DOHH2 (cell line): ENCODE measurements at regions not wholly inside any gene's neighbourhood (a gene's known extent, or its start where the extent isn't known, plus 50 kb on each side); places are given as distances from the start of the nearest gene placed in this dataset.

Experiments used
- H3F3A ChIP-seq: fragments of 200-600 bp; sonication (generic), shearing (Covaris generic); 2 replicates; pipeline ENCODE4 v1.6.0; 2016; ENCODE audit warnings: antibody characterized with exemption, mild to moderate bottlenecking; ENCODE audit not compliant: control insufficient read depth, insufficient read depth
- H3K27ac ChIP-seq: fragments of 200-600 bp; sonication (generic); 2 replicates; pipeline ENCODE4 v1.5.1; 2014; ENCODE audit warnings: low read depth, mild to moderate bottlenecking, low read length, moderate library complexity
- H3K27me3 ChIP-seq: fragments of 200-600 bp; sonication (generic); 2 replicates; pipeline ENCODE4 v1.6.1; 2014; ENCODE audit warnings: mild to moderate bottlenecking, low read length, mixed read lengths; ENCODE audit not compliant: control insufficient read depth
- H3K36me3 ChIP-seq: fragments of 200-600 bp; sonication (generic); 2 replicates; pipeline ENCODE4 v1.6.1; 2014; ENCODE audit warnings: mild to moderate bottlenecking, low read length, moderate library complexity, mixed read lengths; ENCODE audit not compliant: control insufficient read depth
- H3K4me1 ChIP-seq: fragments of 200-600 bp; sonication (generic); 2 replicates; pipeline ENCODE4 v1.6.1; 2014; ENCODE audit warnings: mild to moderate bottlenecking, low read length, mixed read lengths; ENCODE audit not compliant: control insufficient read depth
- H3K4me2 ChIP-seq: fragments of 200-600 bp; sonication (generic); 2 replicates; pipeline ENCODE4 v1.6.0; 2014; ENCODE audit warnings: mild to moderate bottlenecking, low read length, moderate library complexity
- H3K4me3 ChIP-seq: fragments of 200-600 bp; sonication (generic); 2 replicates; pipeline ENCODE4 v1.5.1; 2014; ENCODE audit warnings: mild to moderate bottlenecking, low read length, mixed read lengths
- H3K79me2 ChIP-seq: fragments of 200-600 bp; sonication (generic); 2 replicates; pipeline ENCODE4 v1.6.1; 2014; ENCODE audit warnings: mild to moderate bottlenecking, low read length, mixed read lengths; ENCODE audit not compliant: control insufficient read depth
- H3K9me2 ChIP-seq: fragments of 200-600 bp; sonication (generic); replicated peaks from 2 replicates; pipeline ENCODE4 v1.6.1; 2014; ENCODE audit warnings: mild to moderate bottlenecking, low read length, mixed read lengths; ENCODE audit not compliant: control insufficient read depth
- H3K9me3 ChIP-seq: fragments of 200-600 bp; sonication (generic); 2 replicates; pipeline ENCODE4 v1.6.1; 2014; ENCODE audit warnings: antibody characterized with exemption, low read length, mixed read lengths; ENCODE audit not compliant: control insufficient read depth, insufficient read depth
- H4K20me1 ChIP-seq: fragments of 200-600 bp; sonication (generic); 2 replicates; pipeline ENCODE4 v1.6.0; 2014; ENCODE audit warnings: low read depth, mild to moderate bottlenecking, antibody characterized with exemption, low read length, moderate library complexity; ENCODE audit not compliant: control insufficient read depth, insufficient read depth
- EZH2phosphoT487 ChIP-seq: fragments of 200-600 bp; sonication (generic); IDR thresholded peaks from 2 replicates; pipeline ENCODE4 v1.6.1; 2017; ENCODE audit warnings: borderline replicate concordance, mild to moderate bottlenecking, antibody characterized with exemption, low read length, moderate library complexity, mixed read lengths
- TF ChIP-seq, protein P1 (sequence below): fragments of 200-600 bp; sonication (generic); IDR thresholded peaks from one replicate; pipeline ENCODE4 v1.5.1; 2014; ENCODE audit warnings: antibody characterized with exemption, mild to moderate bottlenecking, low read depth, low read length; ENCODE audit not compliant: poor library complexity, severe bottlenecking

DNA sequence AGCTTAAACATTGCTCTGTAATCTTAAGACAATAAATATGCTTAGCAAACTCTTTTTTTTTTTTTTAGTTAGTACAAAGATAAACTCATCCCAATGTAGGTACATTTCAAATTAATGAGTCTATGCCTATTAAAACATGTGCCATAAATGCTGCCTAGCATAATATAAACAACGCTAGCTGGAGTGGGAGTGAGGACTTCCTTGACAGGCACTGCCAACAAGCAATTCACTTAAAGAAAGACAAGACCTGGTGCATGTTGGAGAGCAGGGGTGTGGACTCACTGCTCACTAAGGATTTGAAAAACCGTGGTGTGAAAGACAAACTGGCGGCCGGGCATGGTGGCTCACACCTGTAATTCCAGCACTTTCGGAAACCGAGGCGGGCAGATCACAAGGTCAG is 187.2 kb upstream of the RGS6 start:
- no peaks in the 10 kb centered on the region for H3K9me3 ChIP-seq
- no peaks in the 10 kb centered on the region for H3K4me1 ChIP-seq
- no peaks in the 10 kb centered on the region for H3F3A ChIP-seq
- 0 out of 2 replicates have a peak, but pooled peaks cover 5% of the 10 kb centered on the region for H3K27me3 ChIP-seq
- H3K9me2 ChIP-seq: no peaks in the 10 kb centered on the region
- H3K79me2 ChIP-seq: no peaks in the 10 kb centered on the region
- no peak overlapping the region for H3K4me3 ChIP-seq
- no peak overlapping the region for H3K27ac ChIP-seq
- no peak overlapping the region for H3K4me2 ChIP-seq
- H4K20me1 ChIP-seq: no peaks in the 10 kb centered on the region
- TF ChIP-seq, protein P1, sequence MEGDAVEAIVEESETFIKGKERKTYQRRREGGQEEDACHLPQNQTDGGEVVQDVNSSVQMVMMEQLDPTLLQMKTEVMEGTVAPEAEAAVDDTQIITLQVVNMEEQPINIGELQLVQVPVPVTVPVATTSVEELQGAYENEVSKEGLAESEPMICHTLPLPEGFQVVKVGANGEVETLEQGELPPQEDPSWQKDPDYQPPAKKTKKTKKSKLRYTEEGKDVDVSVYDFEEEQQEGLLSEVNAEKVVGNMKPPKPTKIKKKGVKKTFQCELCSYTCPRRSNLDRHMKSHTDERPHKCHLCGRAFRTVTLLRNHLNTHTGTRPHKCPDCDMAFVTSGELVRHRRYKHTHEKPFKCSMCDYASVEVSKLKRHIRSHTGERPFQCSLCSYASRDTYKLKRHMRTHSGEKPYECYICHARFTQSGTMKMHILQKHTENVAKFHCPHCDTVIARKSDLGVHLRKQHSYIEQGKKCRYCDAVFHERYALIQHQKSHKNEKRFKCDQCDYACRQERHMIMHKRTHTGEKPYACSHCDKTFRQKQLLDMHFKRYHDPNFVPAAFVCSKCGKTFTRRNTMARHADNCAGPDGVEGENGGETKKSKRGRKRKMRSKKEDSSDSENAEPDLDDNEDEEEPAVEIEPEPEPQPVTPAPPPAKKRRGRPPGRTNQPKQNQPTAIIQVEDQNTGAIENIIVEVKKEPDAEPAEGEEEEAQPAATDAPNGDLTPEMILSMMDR: no peak
- no peak for TF ChIP-seq EZH2phosphoT487
- H3K36me3 ChIP-seq: no peaks in the 10 kb centered on the region

DNA sequence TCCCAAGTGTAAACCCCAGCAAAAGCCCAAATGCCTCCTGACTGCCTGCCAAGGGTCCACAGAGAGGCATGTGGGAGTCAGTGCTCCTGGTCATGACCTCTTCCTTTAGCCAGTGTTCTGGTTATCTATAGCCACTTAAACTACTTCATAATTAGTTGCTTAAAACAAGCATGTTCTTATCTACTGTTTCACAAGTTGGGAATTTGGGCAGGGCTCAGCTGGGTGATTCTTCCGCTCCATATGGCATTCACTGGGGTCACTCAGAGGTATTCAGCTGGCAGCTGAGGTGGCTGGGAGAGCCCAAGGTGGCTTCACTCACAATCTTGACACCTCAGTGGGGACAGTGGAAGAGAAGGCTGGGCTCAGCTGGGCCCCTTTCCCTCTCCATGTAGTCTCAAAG is 184.0 kb upstream of the RGS6 start:
- H3K27ac ChIP-seq: no peak overlapping the region
- H3K27me3 ChIP-seq: 0 out of 2 replicates have a peak, but pooled peaks cover 5% of the 10 kb centered on the region
- H3K4me2 ChIP-seq: no peak overlapping the region
- no peak overlapping the region for H3K4me3 ChIP-seq
- H3F3A ChIP-seq: no peaks in the 10 kb centered on the region
- no peak for TF ChIP-seq EZH2phosphoT487
- TF ChIP-seq, protein P1: no peak
- H4K20me1 ChIP-seq: no peaks in the 10 kb centered on the region
- peaks cover 4% of the 10 kb centered on the region for H3K4me1 ChIP-seq
- no peaks in the 10 kb centered on the region for H3K9me2 ChIP-seq
- H3K9me3 ChIP-seq: no peaks in the 10 kb centered on the region
- no peaks in the 10 kb centered on the region for H3K36me3 ChIP-seq
- H3K79me2 ChIP-seq: no peaks in the 10 kb centered on the region

DNA sequence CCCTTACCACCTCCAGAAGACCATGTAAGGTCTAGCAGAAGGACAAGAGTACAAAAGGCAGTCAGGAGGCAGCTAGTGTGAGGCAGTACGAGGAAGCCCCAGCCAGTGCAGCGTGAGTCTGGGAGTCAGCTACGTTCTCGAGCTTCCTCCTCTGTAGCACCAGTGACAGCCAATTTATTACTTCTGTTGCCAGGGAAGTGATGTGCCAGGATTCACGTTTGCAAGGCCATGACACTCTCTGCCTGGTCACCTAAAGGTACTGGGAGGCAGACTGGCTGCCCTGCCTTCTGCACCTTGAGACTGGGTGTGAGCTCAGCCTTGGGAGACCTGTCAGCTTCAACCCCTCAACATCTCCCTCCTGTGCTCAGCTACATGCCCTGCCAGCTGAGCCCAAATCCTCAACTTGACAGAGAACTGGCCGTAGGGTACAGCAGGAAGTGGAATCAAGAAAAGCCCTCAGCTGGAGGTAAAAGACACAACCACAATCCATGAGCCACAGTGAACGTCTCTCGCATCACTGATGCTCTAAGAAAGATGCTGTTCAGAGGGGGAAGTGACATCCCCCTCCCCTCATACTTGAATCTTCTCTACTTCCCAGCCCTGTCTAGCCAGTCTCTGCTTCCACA is 182.5 kb upstream of the RGS6 start:
- H3K4me1 ChIP-seq: peaks cover 4% of the 10 kb centered on the region
- no peaks in the 10 kb centered on the region for H4K20me1 ChIP-seq
- H3K27ac ChIP-seq: no peak overlapping the region
- no peak overlapping the region for H3K4me2 ChIP-seq
- peaks cover 5% of the 10 kb centered on the region; the same call in 1 of the 2 replicates for H3K27me3 ChIP-seq
- TF ChIP-seq EZH2phosphoT487: no peak
- TF ChIP-seq, protein P1: no peak
- no peak overlapping the region for H3K4me3 ChIP-seq
- no peaks in the 10 kb centered on the region for H3K36me3 ChIP-seq
- no peaks in the 10 kb centered on the region for H3K79me2 ChIP-seq
- no peaks in the 10 kb centered on the region for H3F3A ChIP-seq
- H3K9me3 ChIP-seq: no peaks in the 10 kb centered on the region
- H3K9me2 ChIP-seq: no peaks in the 10 kb centered on the region

DNA sequence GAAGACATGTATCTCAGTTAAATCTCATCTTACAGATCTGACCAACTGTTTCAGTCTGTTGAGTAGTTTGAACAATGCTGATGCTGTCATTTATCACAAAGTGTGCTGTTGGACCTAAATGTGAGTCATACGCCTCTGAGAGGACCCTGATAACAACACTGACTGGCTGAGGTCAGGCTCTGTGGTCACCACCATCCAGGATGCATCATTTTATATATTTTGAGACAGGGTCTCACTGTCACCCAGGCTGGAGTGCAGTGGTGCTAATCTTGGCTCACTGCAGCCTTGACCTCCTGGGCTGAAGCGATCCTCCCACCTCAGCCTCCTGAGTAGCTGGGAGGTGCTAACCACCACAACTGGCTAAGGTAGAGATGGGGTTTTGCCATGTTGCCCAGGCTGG is 181.0 kb upstream of the RGS6 start:
- Histone ChIP-seq H3F3A (no peaks in the 10 kb centered on the region), H3K4me3 (no peak overlapping the region), H3K27me3 (peaks cover 5% of the 10 kb centered on the region; the same call in 1 of the 2 replicates), H3K4me1 (peaks cover 4% of the 10 kb centered on the region), H3K79me2 (no peaks in the 10 kb centered on the region), H3K36me3 (no peaks in the 10 kb centered on the region), H3K4me2 (no peak overlapping the region), H3K9me2 (no peaks in the 10 kb centered on the region), H4K20me1 (no peaks in the 10 kb centered on the region), H3K9me3 (no peaks in the 10 kb centered on the region), H3K27ac (no peak overlapping the region)
- no peak for TF ChIP-seq EZH2phosphoT487
- TF ChIP-seq, protein P1: no peak
